ENCODE measurements at regions not wholly inside any gene's neighbourhood (a gene's known extent, or its start where the extent isn't known, plus 50 kb on each side); places are given as distances from the start of the nearest gene placed in this dataset.
A peak's percentile ranks its signal among the peaks of the same experiment; 100 is the strongest.

DNA sequence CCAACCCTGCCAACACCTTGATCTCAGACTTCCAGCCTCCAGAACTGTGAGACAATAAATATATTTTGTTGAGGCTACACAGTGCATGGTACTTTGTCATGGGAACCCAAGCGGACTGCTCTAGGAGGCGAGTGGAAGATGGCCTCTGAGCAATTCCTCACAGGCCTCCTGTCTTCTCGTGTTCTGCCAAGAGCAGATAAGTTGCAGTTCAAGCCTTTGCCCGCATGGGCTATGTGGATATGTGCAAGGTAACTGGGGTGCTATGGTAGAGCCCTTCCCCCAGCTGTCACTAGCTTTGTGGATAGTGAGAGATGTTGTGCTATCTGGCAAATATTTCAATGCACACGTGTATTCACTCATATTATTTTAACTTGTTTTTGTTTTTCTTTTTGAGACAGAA, 156.0 kb upstream of the BCOR start:
- no peak overlapping the region for H3K27ac ChIP-seq (ENCODE audit: low read length)
- no peaks in the 10 kb centered on the region for H3K9me3 ChIP-seq (ENCODE audit: control insufficient read depth, low read depth, low read length)
- DNase-seq = no peak
- no CpG with 5 or more reads among the region's 5 CpGs for WGBS (ENCODE audit: insufficient coverage, low lambda C conversion rate)
- no peaks in the 10 kb centered on the region for H3K27me3 ChIP-seq (ENCODE audit: control insufficient read depth, insufficient read depth, low read length)
- H3K4me3 ChIP-seq (ENCODE audit: low read length) = no peak overlapping the region
- no peaks in the 10 kb centered on the region for H3K4me1 ChIP-seq (ENCODE audit: control insufficient read depth, insufficient read depth, low read length)
- H3K36me3 ChIP-seq (ENCODE audit: control insufficient read depth, insufficient read depth, low read length) = no peaks in the 10 kb centered on the region

DNA sequence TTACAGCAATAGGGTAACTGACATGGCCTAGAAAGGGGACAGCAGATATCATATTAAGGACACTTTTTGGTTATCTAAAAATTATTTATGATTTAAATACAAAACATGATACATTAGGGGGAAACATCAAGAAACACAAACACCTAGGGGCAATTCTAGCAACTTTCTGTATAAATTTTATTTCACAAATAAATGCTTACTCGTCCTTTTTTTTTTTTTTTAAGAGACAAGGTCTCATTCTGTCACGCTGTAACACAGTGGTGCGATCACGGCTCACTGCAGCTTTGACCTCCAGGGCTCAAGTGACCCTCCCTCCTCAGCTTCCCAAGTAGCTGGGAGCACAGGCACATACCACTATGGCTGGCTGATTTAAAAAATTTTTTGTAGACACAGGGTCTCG, 151.8 kb upstream of the BCOR start:
- H3K4me3 ChIP-seq (ENCODE audit: low read length) = no peak overlapping the region
- no peak for DNase-seq
- no peaks in the 10 kb centered on the region for H3K27me3 ChIP-seq (ENCODE audit: control insufficient read depth, insufficient read depth, low read length)
- H3K27ac ChIP-seq (ENCODE audit: low read length) = no peak overlapping the region
- H3K36me3 ChIP-seq (ENCODE audit: control insufficient read depth, insufficient read depth, low read length) = no peaks in the 10 kb centered on the region
- WGBS (ENCODE audit: insufficient coverage, low lambda C conversion rate) = no CpG with 5 or more reads among the region's 5 CpGs
- H3K4me1 ChIP-seq (ENCODE audit: control insufficient read depth, insufficient read depth, low read length) = no peaks in the 10 kb centered on the region
- H3K9me3 ChIP-seq (ENCODE audit: control insufficient read depth, low read depth, low read length) = no peaks in the 10 kb centered on the region

DNA sequence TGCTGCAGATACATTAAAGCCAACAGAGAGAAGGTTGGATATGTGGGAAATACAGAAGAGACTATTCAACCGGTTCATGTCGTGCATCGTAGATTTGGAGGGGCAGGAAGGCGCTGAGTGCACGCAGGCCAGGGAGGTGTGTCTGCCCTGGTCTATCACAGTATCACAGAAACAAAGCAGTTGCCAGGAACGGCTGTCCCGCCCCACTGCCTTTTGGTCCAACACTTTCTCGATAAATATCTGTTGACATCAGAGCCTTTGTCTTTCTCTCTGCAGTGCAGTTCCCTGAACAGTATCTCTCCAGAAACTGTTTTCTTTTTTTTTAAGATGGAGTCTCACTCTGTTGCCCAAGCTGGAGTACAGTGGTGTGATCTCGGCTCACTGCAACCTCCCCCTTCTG, 151.1 kb upstream of the BCOR start:
- no peak overlapping the region for H3K27ac ChIP-seq (ENCODE audit: low read length)
- H3K4me3 ChIP-seq (ENCODE audit: low read length) = no peak overlapping the region
- no CpG with 5 or more reads among the region's 9 CpGs for WGBS (ENCODE audit: insufficient coverage, low lambda C conversion rate)
- no peaks in the 10 kb centered on the region for H3K9me3 ChIP-seq (ENCODE audit: control insufficient read depth, low read depth, low read length)
- H3K4me1 ChIP-seq (ENCODE audit: control insufficient read depth, insufficient read depth, low read length) = peaks cover 3% of the 10 kb centered on the region
- no peaks in the 10 kb centered on the region for H3K27me3 ChIP-seq (ENCODE audit: control insufficient read depth, insufficient read depth, low read length)
- no peak for DNase-seq
- no peaks in the 10 kb centered on the region for H3K36me3 ChIP-seq (ENCODE audit: control insufficient read depth, insufficient read depth, low read length)

DNA sequence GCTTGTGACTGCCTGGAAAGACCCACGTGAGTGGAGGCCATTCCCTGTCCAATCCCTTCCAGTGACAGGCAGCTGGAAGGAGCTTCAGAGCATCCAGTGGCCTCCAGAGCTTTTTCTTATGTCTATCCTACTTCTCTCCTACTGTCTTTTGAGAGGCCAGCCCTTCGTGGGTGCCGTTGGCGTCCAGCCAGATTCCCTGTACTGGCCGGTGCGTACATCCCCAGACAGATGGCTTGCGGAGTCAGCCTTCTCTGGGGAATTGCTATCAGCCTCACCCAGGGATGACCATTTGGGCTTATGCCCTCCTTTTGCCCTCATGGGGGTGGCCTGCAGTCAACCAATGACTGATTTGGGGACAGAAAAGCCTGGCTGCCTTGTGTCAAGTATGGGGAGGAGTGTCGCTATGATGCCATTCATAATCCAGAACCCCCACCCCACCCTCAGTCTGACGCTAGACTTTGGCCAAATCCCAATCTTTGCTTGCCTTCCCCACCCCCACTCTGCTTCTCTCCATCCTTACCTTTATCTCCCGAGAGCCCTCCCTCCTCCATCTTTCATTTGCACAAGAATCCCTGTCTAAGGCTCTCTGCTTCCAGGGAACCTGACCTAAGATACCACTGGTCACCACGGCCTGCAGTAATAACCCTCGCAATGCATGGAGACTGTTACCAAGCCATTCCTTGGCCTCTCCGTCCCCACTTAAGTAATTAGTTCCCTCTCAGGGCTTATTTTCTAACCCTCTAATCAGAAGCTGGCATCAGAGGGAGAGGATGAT, 150.3 kb upstream of the BCOR start:
- DNase-seq = no peak
- H3K4me3 ChIP-seq (ENCODE audit: low read length) = no peak overlapping the region

DNA sequence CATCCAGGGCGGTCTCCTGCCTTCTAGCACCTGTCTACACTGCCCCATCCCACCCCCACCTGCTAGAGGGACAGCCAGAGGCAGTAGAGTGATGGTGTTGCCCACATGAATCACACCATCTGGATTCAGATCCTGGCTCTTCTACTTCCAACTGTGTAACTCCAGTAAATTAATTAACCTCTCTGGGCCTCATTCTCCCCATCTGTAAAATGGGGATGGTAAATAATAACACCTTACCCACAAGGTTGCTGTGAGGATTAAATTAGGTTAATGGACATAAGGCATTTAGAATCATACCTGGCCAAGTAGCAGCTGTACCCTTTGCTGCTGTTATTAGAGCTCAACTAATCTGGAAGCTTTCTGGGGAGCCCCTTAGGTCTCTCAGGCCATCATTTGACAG, 149.6 kb upstream of the BCOR start:
- no CpG with 5 or more reads among the region's 1 CpG for WGBS (ENCODE audit: insufficient coverage, low lambda C conversion rate)
- H3K4me1 ChIP-seq (ENCODE audit: control insufficient read depth, insufficient read depth, low read length) = peaks cover 5% of the 10 kb centered on the region
- no peak for DNase-seq
- H3K4me3 ChIP-seq (ENCODE audit: low read length) = no peak overlapping the region
- H3K27ac ChIP-seq (ENCODE audit: low read length) = no peak overlapping the region
- no peaks in the 10 kb centered on the region for H3K36me3 ChIP-seq (ENCODE audit: control insufficient read depth, insufficient read depth, low read length)
- H3K27me3 ChIP-seq (ENCODE audit: control insufficient read depth, insufficient read depth, low read length) = no peaks in the 10 kb centered on the region
- H3K9me3 ChIP-seq (ENCODE audit: control insufficient read depth, low read depth, low read length) = no peaks in the 10 kb centered on the region

More for the DNA sequence above, 150.3 kb upstream of the BCOR start:
- Histone ChIP-seq H3K27me3 (ENCODE audit: control insufficient read depth, insufficient read depth, low read length) (no peaks in the 10 kb centered on the region), H3K4me1 (ENCODE audit: control insufficient read depth, insufficient read depth, low read length) (peaks cover 5% of the 10 kb centered on the region), H3K9me3 (ENCODE audit: control insufficient read depth, low read depth, low read length) (no peaks in the 10 kb centered on the region), H3K27ac (ENCODE audit: low read length) (no peak overlapping the region), H3K36me3 (ENCODE audit: control insufficient read depth, insufficient read depth, low read length) (no peaks in the 10 kb centered on the region)
- no CpG with 5 or more reads among the region's 13 CpGs for WGBS (ENCODE audit: insufficient coverage, low lambda C conversion rate)

DNA sequence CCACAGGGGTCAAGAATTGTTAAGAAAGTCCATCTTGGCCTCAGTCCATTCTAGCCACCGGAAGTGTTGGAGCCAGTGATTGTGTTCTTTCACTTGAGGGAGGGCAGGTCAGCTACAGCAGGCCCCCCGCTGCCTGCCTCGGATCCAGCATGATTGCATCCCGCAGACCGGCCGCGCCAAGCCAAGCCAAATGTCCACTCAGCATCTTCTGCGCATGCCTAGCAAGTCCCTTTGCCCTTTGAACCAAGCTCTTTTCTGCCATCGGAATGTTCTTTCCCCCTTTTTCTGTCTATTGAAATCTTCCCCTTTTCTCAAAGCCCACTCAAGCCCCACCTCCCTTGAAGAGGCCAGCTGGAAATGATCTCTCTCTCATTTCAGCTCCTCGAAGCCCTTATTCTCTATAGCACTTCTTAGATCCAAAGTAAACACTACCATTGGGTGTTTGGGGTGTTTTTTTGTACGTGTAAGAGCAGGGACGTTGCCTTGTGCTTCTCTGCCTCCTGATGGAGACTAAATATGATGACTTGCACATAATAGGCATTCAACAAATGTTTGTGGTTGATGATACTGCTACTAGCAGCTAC, 147.8 kb upstream of the BCOR start:
- no peak overlapping the region for H3K27ac ChIP-seq (ENCODE audit: low read length)
- WGBS (ENCODE audit: insufficient coverage, low lambda C conversion rate) = no CpG with 5 or more reads among the region's 12 CpGs
- no peaks in the 10 kb centered on the region for H3K9me3 ChIP-seq (ENCODE audit: control insufficient read depth, low read depth, low read length)
- H3K4me3 ChIP-seq (ENCODE audit: low read length) = no peak overlapping the region
- no peaks in the 10 kb centered on the region for H3K36me3 ChIP-seq (ENCODE audit: control insufficient read depth, insufficient read depth, low read length)
- H3K27me3 ChIP-seq (ENCODE audit: control insufficient read depth, insufficient read depth, low read length) = no peaks in the 10 kb centered on the region
- H3K4me1 ChIP-seq (ENCODE audit: control insufficient read depth, insufficient read depth, low read length) = peaks cover 5% of the 10 kb centered on the region
- peak in 1 of 2 donors; percentile 14 for DNase-seq

DNA sequence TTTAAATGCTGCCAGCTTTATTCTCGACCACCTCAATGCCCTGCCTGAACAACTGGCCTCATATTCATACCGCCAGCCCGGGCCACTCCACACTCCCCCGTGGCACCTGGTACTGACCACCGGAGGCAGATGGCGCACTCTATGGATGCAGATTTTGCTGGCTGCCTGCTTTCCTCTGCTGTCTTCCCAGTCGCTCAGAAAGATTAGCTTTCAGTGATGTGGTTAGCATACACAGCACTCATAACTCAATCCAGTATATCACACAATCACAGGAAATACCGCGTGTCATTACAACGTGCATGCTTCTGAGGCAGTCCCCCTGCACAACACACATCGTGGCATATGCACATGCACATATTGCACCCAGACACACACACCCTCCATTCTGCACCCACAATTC, 147.2 kb upstream of the BCOR start:
- Histone ChIP-seq H3K4me3 (ENCODE audit: low read length) (no peak overlapping the region), H3K4me1 (ENCODE audit: control insufficient read depth, insufficient read depth, low read length) (peaks cover 5% of the 10 kb centered on the region), H3K27ac (ENCODE audit: low read length) (no peak overlapping the region), H3K9me3 (ENCODE audit: control insufficient read depth, low read depth, low read length) (no peaks in the 10 kb centered on the region), H3K36me3 (ENCODE audit: control insufficient read depth, insufficient read depth, low read length) (no peaks in the 10 kb centered on the region), H3K27me3 (ENCODE audit: control insufficient read depth, insufficient read depth, low read length) (no peaks in the 10 kb centered on the region)
- WGBS (ENCODE audit: insufficient coverage, low lambda C conversion rate) = no CpG with 5 or more reads among the region's 11 CpGs
- no peak for DNase-seq

DNA sequence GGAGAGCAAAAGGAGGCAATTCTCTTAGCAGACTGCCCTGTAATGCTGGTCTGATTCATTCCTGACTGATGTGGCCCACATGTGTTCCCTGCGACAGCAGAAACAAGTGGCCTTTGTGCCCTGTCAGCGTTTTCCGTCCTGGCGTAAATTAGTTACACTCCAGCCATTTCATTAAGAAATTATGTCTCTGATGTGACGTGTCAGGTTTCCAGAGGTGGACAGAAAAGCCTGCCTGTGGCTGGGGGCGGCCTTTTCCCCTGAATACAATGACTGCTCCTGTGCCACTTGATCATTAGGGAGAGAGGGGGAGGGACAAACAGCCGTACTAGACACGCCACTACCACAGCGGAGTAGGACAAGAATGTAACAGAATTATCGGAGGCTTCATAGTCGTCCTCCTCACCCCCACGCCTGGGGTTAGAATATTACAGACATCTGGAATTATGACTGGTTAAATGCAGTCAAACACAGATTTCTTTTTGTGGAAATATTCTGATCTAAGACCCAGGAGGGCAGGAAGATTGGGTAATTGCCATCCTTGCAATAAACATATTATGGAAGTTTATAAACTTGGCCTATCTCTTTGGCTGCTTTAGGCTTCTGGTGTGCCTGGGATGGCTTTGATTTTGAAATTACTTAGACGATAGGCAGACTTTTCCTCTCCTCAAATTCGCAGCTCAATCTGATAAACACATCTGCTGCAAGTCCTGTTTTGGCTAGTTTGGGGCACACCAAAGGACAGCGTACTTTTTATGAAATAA, 146.2 kb upstream of the BCOR start:
- Histone ChIP-seq H3K27me3 (ENCODE audit: control insufficient read depth, insufficient read depth, low read length) (no peaks in the 10 kb centered on the region), H3K4me3 (ENCODE audit: low read length) (no peak overlapping the region), H3K36me3 (ENCODE audit: control insufficient read depth, insufficient read depth, low read length) (no peaks in the 10 kb centered on the region), H3K9me3 (ENCODE audit: control insufficient read depth, low read depth, low read length) (no peaks in the 10 kb centered on the region), H3K27ac (ENCODE audit: low read length) (no peak overlapping the region), H3K4me1 (ENCODE audit: control insufficient read depth, insufficient read depth, low read length) (peaks cover 5% of the 10 kb centered on the region)
- 60% methylated on average over 1 of the region's 15 CpGs for WGBS (ENCODE audit: insufficient coverage, low lambda C conversion rate)
- no peak for DNase-seq

DNA sequence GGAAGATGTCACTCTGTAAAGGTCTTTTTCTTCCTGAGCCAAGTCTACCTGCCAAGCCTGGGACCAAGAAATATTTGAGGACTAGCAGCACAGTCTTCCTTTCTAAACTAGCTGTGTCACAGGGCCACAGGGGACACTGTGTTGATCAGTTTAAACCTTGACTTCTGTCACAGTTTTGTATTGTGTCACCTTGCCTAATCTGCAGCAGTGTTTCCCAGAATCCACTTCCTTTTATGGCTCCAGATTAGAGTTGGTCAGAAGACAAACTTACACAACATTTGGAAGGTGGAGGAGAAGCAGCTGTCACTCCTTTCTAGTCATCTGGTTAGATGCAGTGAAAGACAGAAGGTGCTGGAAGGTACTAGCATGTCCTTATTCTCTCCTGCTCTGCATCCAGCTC, 143.1 kb upstream of the BCOR start:
- no peaks in the 10 kb centered on the region for H3K36me3 ChIP-seq (ENCODE audit: control insufficient read depth, insufficient read depth, low read length)
- H3K4me3 ChIP-seq (ENCODE audit: low read length) = no peak overlapping the region
- no peaks in the 10 kb centered on the region for H3K27me3 ChIP-seq (ENCODE audit: control insufficient read depth, insufficient read depth, low read length)
- H3K4me1 ChIP-seq (ENCODE audit: control insufficient read depth, insufficient read depth, low read length) = peaks cover 5% of the 10 kb centered on the region
- no peak overlapping the region for H3K27ac ChIP-seq (ENCODE audit: low read length)
- no peaks in the 10 kb centered on the region for H3K9me3 ChIP-seq (ENCODE audit: control insufficient read depth, low read depth, low read length)
- peak; percentile 30 to 71 for DNase-seq

DNA sequence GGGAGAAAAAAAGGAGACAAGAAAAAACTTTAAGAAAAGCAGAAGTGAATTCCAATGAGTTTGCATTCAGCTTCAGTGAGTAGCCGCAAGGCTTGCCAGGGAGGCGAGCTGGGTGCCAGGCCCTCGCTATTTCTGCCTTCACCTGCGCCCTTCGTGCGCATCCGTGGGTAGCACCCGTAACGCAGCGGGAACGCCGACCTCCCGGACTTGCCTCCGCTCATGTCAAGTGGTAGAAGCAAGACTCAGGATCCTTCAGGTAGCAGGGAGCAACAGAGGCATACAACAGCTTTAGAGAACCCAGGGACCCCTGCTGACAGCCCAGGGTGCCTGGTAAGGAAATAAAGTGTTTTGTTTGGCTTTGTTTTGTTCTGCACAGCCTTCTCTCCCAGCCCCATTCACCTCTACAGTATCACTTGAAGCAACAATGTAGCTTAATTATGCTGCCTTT, 140.0 kb upstream of the BCOR start:
- WGBS (ENCODE audit: insufficient coverage, low lambda C conversion rate) = no CpG with 5 or more reads among the region's 14 CpGs

More for the DNA sequence above, 140.0 kb upstream of the BCOR start:
- Histone ChIP-seq H3K9me3 (ENCODE audit: control insufficient read depth, low read depth, low read length) (no peaks in the 10 kb centered on the region), H3K27me3 (ENCODE audit: control insufficient read depth, insufficient read depth, low read length) (no peaks in the 10 kb centered on the region), H3K27ac (ENCODE audit: low read length) (no peak overlapping the region), H3K36me3 (ENCODE audit: control insufficient read depth, insufficient read depth, low read length) (no peaks in the 10 kb centered on the region), H3K4me1 (ENCODE audit: control insufficient read depth, insufficient read depth, low read length) (no peaks in the 10 kb centered on the region), H3K4me3 (ENCODE audit: low read length) (no peak overlapping the region)
- DNase-seq = no peak

Measured in large intestine (tissue), 3 donors.